ENCODE measurements at regions not wholly inside any gene's neighbourhood (a gene's known extent, or its start where the extent isn't known, plus 50 kb on each side); places are given as distances from the start of the nearest gene placed in this dataset.

GRCh38 chr2:107462181-107462580 lies 364.5 kb upstream of the RGPD4 start:
- TF ChIP-seq CTCF (IDR thresholded peaks at IDR 0.05): no peak
- no peak for TF ChIP-seq POLR2AphosphoS5 (IDR thresholded peaks at IDR 0.05)

Data from esophagus muscularis mucosa (tissue), 3 donors.